Transverse colon (tissue), 4 donors: ENCODE measurements at regions not wholly inside any gene's neighbourhood (a gene's known extent, or its start where the extent isn't known, plus 50 kb on each side); places are given as distances from the start of the nearest gene placed in this dataset.
"Not testable (repeated sequence)": the region's sequence is repeated elsewhere in the genome, so short reads cannot be mapped to it uniquely, and the experiment has no call there.

Experiments
- DNase-seq: peaks from one replicate; pipeline ENCODE4 v3.0.0-alpha.2; 2019
- H3K27ac ChIP-seq, 4 donors: fragments of 200-600 bp; sonication (generic); 2 replicates each; pipeline ENCODE4 v1.5.1; 2016 to 2018; ENCODE audit warnings: inconsistent platforms in 4 of 4
- H3K27me3 ChIP-seq: fragments of 200-600 bp; sonication (generic); 2 replicates; pipeline ENCODE4 v1.5.1; 2017; ENCODE audit warnings: inconsistent platforms
- H3K36me3 ChIP-seq, 4 donors: fragments of 200-600 bp; sonication (generic); 2 replicates each; pipeline ENCODE4 v1.5.1; 2017 to 2019; ENCODE audit warnings: inconsistent platforms in 4 of 4
- H3K4me1 ChIP-seq, 4 donors: fragments of 200-600 bp; sonication (generic); 2 replicates each; pipeline ENCODE4 v1.5.1; 2017 to 2020; ENCODE audit warnings: inconsistent platforms in 4 of 4
- H3K4me3 ChIP-seq, 4 donors: fragments of 200-600 bp; sonication (generic); 1 replicate in 1 of 4; 2 replicates in 3 of 4; pipeline versions ENCODE4 v1.5.1 to v1.6.1; 2017 to 2019; ENCODE audit warnings: inconsistent platforms in 4 of 4
- H3K9me3 ChIP-seq, 2 donors: fragments of 200-600 bp; sonication (generic); 2 replicates each; pipeline ENCODE4 v1.5.1; 2017 to 2019; ENCODE audit warnings: inconsistent platforms in 2 of 2
- EP300 ChIP-seq: sonication (generic); formaldehyde crosslinking; IDR thresholded peaks from one replicate; pipeline ENCODE4 v1.6.1; 2017; ENCODE audit warnings: antibody characterized with exemption, low read depth
- POLR2A ChIP-seq: fragments of 450-650 bp; IDR thresholded peaks from one replicate; pipeline ENCODE4 v1.6.1; 2016; ENCODE audit warnings: antibody characterized with exemption, mild to moderate bottlenecking, moderate library complexity
- POLR2AphosphoS5 ChIP-seq, 3 donors: sonication (generic); formaldehyde crosslinking; IDR thresholded peaks; one replicate each; pipeline ENCODE4 v1.6.1; 2016; ENCODE audit warnings: antibody characterized with exemption in 3 of 3
- WGBS, 2 donors: methylation state at CpG; one replicate each; pipeline ENCODE4 v1.1.5; 2018; ENCODE audit warnings: low coverage in 1 of 2; 5-methylcytosine and 5-hydroxymethylcytosine counted together
- in situ Hi-C, 4 donors: fragments of 200-750 bp; cut with MboI; loops; one replicate each; pipeline versions ENCODE4 v1.15.0 to v1.15.1; 2017; ENCODE audit warnings: low sequenced_read_pairs in 3 of 4, low pct_ligation_motif_present in 1 of 4, low pct_unique_long_range_greater_than_20kb in 1 of 4
- intact Hi-C: fragments of 100-400 bp; cut with DNase I; formaldehyde crosslinking; loops from one replicate; pipeline ENCODE4 v1.15.1; 2023; ENCODE audit warnings: low total_unique reads
- TF ChIP-seq, protein P1 (sequence below), 5 experiments: fragments of 200-600 bp in 3 of 5; fragments of 450-650 bp in 2 of 5; sonication (generic) in 3 of 5; IDR thresholded peaks; 1 replicate in 2 of 5; 2 replicates in 3 of 5; pipeline ENCODE4 v1.5.1; 2016 to 2017; ENCODE audit warnings: antibody characterized with exemption in 5 of 5, inconsistent platforms in 3 of 5, mild to moderate bottlenecking in 2 of 5, moderate library complexity in 1 of 5

DNA sequence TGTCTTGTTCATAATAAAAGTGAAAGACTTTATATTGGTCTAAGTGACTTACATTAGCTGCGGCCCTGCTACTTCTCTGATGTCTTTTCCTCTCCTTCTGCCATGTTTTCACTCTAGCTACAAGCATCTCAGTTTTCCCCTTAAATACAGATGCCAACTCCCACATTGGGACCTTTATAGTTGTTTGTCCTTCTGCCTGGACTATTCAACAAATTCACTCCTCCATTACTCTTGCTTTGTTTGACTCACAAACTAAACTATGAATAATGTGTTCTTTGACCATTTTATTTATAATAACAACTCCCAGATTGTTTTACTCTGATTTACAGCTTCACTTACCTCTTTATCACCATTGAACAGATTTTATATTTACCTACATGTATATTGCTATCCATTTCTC is 1369.9 kb downstream of the SI start:
- 60 to 68% methylated on average over 1 of the region's 1 CpG for WGBS, 2 donors
- in situ Hi-C loops = no loop called here
- Histone ChIP-seq H3K9me3 (peaks cover 0 to 2% of the 10 kb centered on the region in 2 donors), H3K27ac (no peak overlapping the region), H3K36me3 (no peaks in the 10 kb centered on the region), H3K4me3 (no peak overlapping the region), H3K4me1 (no peaks in the 10 kb centered on the region), H3K27me3 (no peaks in the 10 kb centered on the region)
- TF ChIP-seq POLR2A (no peak), EP300 (no peak), POLR2AphosphoS5 (IDR thresholded peaks at IDR 0.05) (no peak)
- TF ChIP-seq, protein P1, sequence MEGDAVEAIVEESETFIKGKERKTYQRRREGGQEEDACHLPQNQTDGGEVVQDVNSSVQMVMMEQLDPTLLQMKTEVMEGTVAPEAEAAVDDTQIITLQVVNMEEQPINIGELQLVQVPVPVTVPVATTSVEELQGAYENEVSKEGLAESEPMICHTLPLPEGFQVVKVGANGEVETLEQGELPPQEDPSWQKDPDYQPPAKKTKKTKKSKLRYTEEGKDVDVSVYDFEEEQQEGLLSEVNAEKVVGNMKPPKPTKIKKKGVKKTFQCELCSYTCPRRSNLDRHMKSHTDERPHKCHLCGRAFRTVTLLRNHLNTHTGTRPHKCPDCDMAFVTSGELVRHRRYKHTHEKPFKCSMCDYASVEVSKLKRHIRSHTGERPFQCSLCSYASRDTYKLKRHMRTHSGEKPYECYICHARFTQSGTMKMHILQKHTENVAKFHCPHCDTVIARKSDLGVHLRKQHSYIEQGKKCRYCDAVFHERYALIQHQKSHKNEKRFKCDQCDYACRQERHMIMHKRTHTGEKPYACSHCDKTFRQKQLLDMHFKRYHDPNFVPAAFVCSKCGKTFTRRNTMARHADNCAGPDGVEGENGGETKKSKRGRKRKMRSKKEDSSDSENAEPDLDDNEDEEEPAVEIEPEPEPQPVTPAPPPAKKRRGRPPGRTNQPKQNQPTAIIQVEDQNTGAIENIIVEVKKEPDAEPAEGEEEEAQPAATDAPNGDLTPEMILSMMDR (IDR thresholded peaks at IDR 0.05) = no peak
- no peak for DNase-seq
- intact Hi-C loops = no loop called here

DNA sequence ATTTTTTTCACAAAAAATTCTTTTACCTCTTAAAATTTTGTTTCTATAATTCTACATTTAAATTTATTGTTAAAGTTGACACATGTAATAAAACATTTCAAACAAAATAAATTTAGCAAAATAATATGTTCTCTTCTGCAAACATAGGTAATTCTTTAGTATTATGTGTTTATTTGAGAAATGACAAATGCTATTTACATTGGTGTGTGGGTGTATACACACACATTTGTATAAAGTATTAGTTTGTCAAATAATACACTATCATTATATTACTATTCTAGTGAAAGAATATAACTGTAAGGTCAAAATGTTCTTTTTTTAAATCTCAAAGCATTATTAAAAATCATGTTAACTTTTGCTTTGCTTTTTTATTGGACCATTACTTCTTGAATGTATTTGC is 1370.6 kb downstream of the SI start:
- Histone ChIP-seq H3K27ac (no peak overlapping the region), H3K27me3 (no peaks in the 10 kb centered on the region), H3K36me3 (no peaks in the 10 kb centered on the region), H3K4me1 (no peaks in the 10 kb centered on the region), H3K4me3 (no peak overlapping the region), H3K9me3 (peaks cover 0 to 2% of the 10 kb centered on the region in 2 donors)
- in situ Hi-C loops (no loop called here), intact Hi-C loops (no loop called here)
- no peak for DNase-seq
- TF ChIP-seq EP300 (no peak), POLR2AphosphoS5 (IDR thresholded peaks at IDR 0.05) (no peak), POLR2A (no peak)
- TF ChIP-seq, protein P1 (IDR thresholded peaks at IDR 0.05) = no peak

DNA sequence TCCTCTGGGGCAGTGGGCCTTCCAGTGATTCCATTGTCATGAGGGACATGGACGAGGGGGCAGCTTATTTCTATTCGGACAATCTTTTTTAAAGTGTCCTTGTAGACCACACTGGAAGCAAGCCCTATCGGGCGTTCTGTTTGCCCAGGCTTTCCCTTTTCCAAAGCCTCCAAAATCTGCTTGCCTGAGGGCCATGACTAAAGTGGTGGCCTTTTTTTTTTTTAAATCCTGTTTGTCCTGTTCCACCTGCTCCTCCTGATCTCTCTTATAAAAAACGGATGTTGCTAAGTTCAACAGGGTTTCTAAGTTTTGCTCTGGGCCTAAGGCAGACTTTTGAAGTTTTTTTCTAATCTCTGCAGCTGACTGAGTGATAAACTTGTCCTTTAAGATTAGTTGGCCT is 1380.1 kb downstream of the SI start:
- intact Hi-C loops, H3K9me3 ChIP-seq, H3K4me3 ChIP-seq, H3K27ac ChIP-seq, H3K36me3 ChIP-seq, H3K4me1 ChIP-seq, H3K27me3 ChIP-seq, in situ Hi-C loops, DNase-seq: not testable (repeated sequence)
- WGBS, 2 donors = 51 to 60% methylated on average over 1 to 5 of the region's 5 CpGs

DNA sequence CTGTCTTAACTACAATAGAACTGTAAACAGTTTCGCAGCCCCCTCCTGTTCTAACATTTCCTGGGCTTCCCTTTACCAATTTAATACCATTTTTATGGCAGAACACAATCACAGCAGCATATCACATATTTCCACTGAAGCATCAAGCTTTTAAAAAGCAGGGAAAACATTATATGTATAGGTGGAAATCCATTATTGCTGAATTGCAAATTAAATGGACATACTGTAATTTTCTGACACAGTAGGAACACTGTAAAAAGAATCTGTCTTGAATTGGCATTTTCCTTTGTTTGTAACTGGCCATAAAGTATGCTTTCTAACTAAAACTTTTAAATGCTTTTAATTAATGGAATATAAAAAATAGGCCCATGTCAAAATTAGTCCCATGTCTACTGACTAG is 1385.8 kb downstream of the SI start:
- in situ Hi-C loops (no loop called here), intact Hi-C loops (no loop called here)
- Histone ChIP-seq H3K36me3 (no peaks in the 10 kb centered on the region), H3K4me3 (no peak overlapping the region), H3K9me3 (peaks cover 0 to 7% of the 10 kb centered on the region in 2 donors), H3K27me3 (no peaks in the 10 kb centered on the region), H3K27ac (no peak overlapping the region), H3K4me1 (no peaks in the 10 kb centered on the region)
- 75 to 88% methylated on average over 1 of the region's 1 CpG for WGBS, 2 donors
- DNase-seq = no peak
- no peak for TF ChIP-seq POLR2AphosphoS5 (IDR thresholded peaks at IDR 0.05)
- no peak for TF ChIP-seq POLR2A
- TF ChIP-seq EP300 = no peak
- TF ChIP-seq, protein P1 (IDR thresholded peaks at IDR 0.05) = no peak

DNA sequence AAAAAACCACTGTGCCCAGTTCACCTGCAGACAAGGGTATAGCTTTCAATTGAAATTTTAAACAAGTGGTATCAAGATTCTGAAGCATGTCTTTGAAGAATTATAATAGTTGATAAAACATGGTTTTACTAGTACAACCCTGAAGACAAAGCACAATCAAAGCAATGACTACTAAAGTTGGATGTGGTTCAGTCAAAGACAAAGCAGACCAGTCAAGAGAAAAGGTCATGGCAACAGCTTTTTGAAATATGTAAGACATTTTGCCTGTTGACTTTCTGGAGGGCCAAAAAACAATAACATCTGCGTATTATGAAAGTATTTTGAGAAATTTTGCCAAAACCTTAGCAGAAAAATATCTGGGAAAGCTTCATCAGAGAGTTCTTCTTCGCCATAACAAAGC is 1393.6 kb downstream of the SI start:
- Histone ChIP-seq H3K27ac (no peak overlapping the region), H3K4me1 (no peaks in the 10 kb centered on the region), H3K9me3 (peaks cover 0 to 7% of the 10 kb centered on the region in 2 donors), H3K36me3 (no peaks in the 10 kb centered on the region), H3K27me3 (no peaks in the 10 kb centered on the region), H3K4me3 (no peak overlapping the region)
- TF ChIP-seq POLR2A = no peak
- TF ChIP-seq, protein P1 (IDR thresholded peaks at IDR 0.05) = no peak
- TF ChIP-seq POLR2AphosphoS5 (IDR thresholded peaks at IDR 0.05) = no peak
- TF ChIP-seq EP300 = no peak
- in situ Hi-C loops = no loop called here
- DNase-seq = no peak
- intact Hi-C loops = no loop called here
- 48 to 60% methylated on average over 2 of the region's 2 CpGs for whole genome bisulfite sequencing, 2 donors
